ENCODE measurements at regions not wholly inside any gene's neighbourhood (a gene's known extent, or its start where the extent isn't known, plus 50 kb on each side); places are given as distances from the start of the nearest gene placed in this dataset.

GRCh38 chr2:133794114-133794513, 225.9 kb upstream of the NCKAP5 start:
- TF ChIP-seq CTCF (IDR thresholded peaks at IDR 0.05; ENCODE audit: insufficient read depth, low read depth, low read length, missing control alignments) = no peak

DNA sequence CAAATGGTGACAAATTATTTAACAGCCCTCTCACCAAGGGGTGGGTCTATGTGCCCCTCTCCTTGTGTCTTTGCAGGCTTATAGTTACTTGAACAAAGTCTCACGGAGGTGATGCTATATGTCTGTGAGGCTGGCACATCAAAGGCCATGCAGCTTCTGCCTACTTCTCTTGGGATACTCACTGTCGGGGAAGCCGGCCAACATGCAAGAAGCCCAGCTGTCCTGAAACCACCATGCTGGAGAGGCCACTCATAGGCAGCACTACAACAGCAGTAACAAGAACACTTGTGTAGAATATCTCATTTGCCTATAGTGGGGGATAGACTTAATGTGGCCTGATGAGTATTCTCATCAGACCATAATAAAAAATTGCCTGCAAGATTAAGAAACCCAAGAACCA, 233.7 kb upstream of the NCKAP5 start:
- H3K4me3 ChIP-seq (ENCODE audit: low read length) = no peak overlapping the region
- TF ChIP-seq CTCF (IDR thresholded peaks at IDR 0.05; ENCODE audit: insufficient read depth, low read depth, low read length, missing control alignments) = no peak
- DNase-seq (ENCODE audit: low read depth) = no peak

More at GRCh38 chr2:133794114-133794513, 225.9 kb upstream of the NCKAP5 start:
- DNase-seq (ENCODE audit: low read depth) = no peak
- no peak overlapping the region for H3K4me3 ChIP-seq (ENCODE audit: low read length)

DNA sequence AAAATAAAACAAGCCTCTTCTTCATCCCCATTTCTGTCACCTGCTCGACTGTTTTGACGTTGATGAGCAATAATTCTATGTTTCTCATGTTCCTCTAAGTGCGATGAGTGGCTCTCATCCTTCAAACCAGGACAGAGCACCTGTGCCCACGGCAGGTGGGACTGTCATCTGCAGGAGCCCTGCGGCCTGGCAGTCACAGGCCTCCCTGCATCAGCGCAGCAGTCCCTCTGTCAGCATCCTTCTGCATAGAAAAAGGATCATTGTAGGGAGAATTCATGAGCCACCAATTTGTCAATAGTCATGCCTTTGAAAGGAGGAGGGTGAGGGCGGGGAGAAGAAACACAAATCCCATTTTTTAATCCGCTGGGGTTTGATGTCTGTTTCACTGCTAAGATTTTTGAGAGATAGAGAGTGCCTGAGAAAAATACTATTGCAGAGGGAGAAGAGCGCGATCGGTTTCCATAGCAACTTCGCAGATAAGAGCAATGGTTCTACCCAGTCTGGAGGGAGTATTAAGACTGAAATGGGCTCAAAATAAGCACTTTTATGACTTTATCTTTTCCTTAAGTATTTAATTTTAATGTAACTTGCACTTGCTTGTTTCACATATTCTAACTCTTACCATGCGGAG, 234.3 kb upstream of the NCKAP5 start:
- TF ChIP-seq CTCF (IDR thresholded peaks at IDR 0.05; ENCODE audit: insufficient read depth, low read depth, low read length, missing control alignments) = no peak
- no peak for DNase-seq (ENCODE audit: low read depth)
- H3K4me3 ChIP-seq (ENCODE audit: low read length) = no peak overlapping the region

DNA sequence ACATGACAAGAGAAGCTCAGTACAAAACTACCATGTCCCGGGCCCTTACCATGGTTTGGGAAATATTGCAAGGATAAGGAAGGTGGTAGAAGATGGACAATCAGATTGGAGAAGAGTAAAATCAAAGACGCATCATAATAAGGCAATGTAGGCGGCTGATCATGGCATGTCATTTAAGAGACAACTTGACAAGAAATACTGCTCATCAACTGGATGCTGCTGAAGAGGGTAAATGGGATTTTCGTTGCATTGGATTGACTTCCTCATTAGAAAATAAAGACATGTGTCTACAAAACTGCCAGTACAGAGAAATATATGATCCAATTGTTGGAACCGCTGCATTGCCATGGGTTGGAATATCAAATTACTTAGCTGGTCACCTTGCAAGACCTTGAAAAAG, 238.3 kb upstream of the NCKAP5 start:
- DNase-seq (ENCODE audit: low read depth) = no peak
- TF ChIP-seq CTCF (IDR thresholded peaks at IDR 0.05; ENCODE audit: insufficient read depth, low read depth, low read length, missing control alignments) = no peak
- no peak overlapping the region for H3K4me3 ChIP-seq (ENCODE audit: low read length)

DNA sequence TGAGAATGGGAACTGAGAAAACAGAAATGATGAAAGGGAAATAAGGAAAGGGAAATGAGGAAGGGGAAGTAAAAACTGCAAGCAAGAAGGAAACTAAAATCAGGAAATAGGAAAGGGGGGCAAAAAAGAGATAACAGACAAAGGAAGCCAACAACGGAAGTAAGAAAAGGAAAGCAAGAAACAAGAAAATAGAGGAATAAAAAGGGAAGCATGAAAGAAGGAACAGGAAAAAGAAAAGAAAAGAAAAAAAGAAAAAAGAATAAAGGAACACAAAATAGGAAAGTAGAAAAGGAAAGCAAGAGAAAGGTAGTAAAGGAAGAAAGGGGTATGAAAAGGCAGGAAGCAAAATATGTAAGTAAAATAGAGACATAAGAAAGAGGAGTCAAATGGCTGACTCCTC, 241.2 kb upstream of the NCKAP5 start:
- TF ChIP-seq CTCF (IDR thresholded peaks at IDR 0.05; ENCODE audit: insufficient read depth, low read depth, low read length, missing control alignments) = no peak
- DNase-seq (ENCODE audit: low read depth) = no peak

DNA sequence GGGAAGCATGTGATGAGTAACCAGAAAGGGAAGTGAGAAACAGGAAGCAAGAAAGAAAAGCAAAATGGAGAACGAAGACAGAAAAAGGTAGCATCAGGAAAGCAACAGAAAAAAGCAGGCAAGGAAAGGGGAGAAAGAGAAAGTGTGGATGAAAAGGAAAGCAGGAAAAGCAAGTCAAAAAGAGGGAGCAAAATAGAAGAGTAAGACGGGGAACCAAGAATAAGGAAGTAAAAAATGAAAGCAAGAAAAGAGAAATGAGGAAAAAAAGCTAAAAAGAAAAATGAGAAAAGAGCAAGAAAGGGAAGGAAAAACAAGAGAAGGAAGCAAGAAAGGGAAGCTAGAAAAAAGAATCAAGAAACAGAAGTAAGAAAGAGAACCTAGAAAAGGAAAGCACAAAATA, 242.3 kb upstream of the NCKAP5 start:
- DNase-seq (ENCODE audit: low read depth) = no peak
- no peak for TF ChIP-seq CTCF (IDR thresholded peaks at IDR 0.05; ENCODE audit: insufficient read depth, low read depth, low read length, missing control alignments)
- no peak overlapping the region for H3K4me3 ChIP-seq (ENCODE audit: low read length)

More for the DNA sequence above, 241.2 kb upstream of the NCKAP5 start:
- no peak overlapping the region for H3K4me3 ChIP-seq (ENCODE audit: low read length)

Data from epithelial cell of esophagus (primary cell).